ENCODE measurements at regions not wholly inside any gene's neighbourhood (a gene's known extent, or its start where the extent isn't known, plus 50 kb on each side); places are given as distances from the start of the nearest gene placed in this dataset.

GRCh38 chr15:62853114-62853840 lies 189.3 kb upstream of the TPM1 start:
- POLR2A ChIA-PET (ENCODE audit: unreplicated experiment) = interaction anchor here (0.6 to 0.7 kb wide), 3 partner anchors 79 to 195 kb away, joined by 3 to 25 read pairs (median 9); no protein-coding TSS in a partner anchor
- H3F3A ChIP-seq (ENCODE audit: insufficient read depth, low read depth) = peaks cover 69% of the 10 kb centered on the region
- H3K4me2 ChIP-seq = peak overlapping the region; percentile 59
- peak; percentile 43 to 87 for DNase-seq
- TF ChIP-seq EZH2 (IDR thresholded peaks at IDR 0.05; ENCODE audit: low read depth) = no peak
- no peak for TF ChIP-seq CTCF (conservative IDR thresholded peaks at IDR 0.05)
- peaks cover 98% of the 10 kb centered on the region for H3K4me1 ChIP-seq (replicated peaks; ENCODE audit: insufficient read depth)
- BruUV-seq (replicated peaks) = no TSS peak
- intact Hi-C loops (cut with micrococcal nuclease; ENCODE audit: unreplicated experiment) = loop anchor here (1.0 to 5.0 kb wide), 2 partner anchors 71 to 239 kb away; no protein-coding TSS in a partner anchor
- no peaks in the 10 kb centered on the region for H3K36me3 ChIP-seq (ENCODE audit: low read depth)
- no peak overlapping the region for H2AFZ ChIP-seq
- H3K27me3 ChIP-seq (ENCODE audit: insufficient read depth, low read depth) = no peaks in the 10 kb centered on the region
- no peak overlapping the region for H3K4me3 ChIP-seq
- CTCF ChIA-PET = interaction anchor here (0.6 to 1.0 kb wide), 4 partner anchors 45 to 542 kb away, joined by 4 to 7 read pairs (median 4); no protein-coding TSS in a partner anchor
- H3K9me3 ChIP-seq (ENCODE audit: insufficient read depth, low read depth) = no peaks in the 10 kb centered on the region
- no peaks in the 10 kb centered on the region for H3K9me2 ChIP-seq (ENCODE audit: insufficient read depth)
- H3K79me2 ChIP-seq (ENCODE audit: low read depth) = peaks cover 24% of the 10 kb centered on the region
- no peaks in the 10 kb centered on the region for H4K20me1 ChIP-seq (ENCODE audit: insufficient read depth)
- peak overlapping the region; percentile 87 for H3K27ac ChIP-seq

GRCh38 chr15:62853841-62854225 lies 188.7 kb upstream of the TPM1 start:
- Histone ChIP-seq H3K4me1 (replicated peaks; ENCODE audit: insufficient read depth) (peaks cover 98% of the 10 kb centered on the region), H4K20me1 (ENCODE audit: insufficient read depth) (no peaks in the 10 kb centered on the region), H3K9me3 (ENCODE audit: insufficient read depth, low read depth) (no peaks in the 10 kb centered on the region), H3K36me3 (ENCODE audit: low read depth) (no peaks in the 10 kb centered on the region), H3K79me2 (ENCODE audit: low read depth) (peaks cover 24% of the 10 kb centered on the region), H3K4me2 (peak overlapping the region; percentile 59), H3F3A (ENCODE audit: insufficient read depth, low read depth) (peaks cover 69% of the 10 kb centered on the region), H3K9me2 (ENCODE audit: insufficient read depth) (no peaks in the 10 kb centered on the region), H3K27ac (peak overlapping the region; percentile 87), H2AFZ (no peak overlapping the region), H3K4me3 (no peak overlapping the region), H3K27me3 (ENCODE audit: insufficient read depth, low read depth) (no peaks in the 10 kb centered on the region)
- intact Hi-C loops (cut with micrococcal nuclease; ENCODE audit: unreplicated experiment) = loop anchor here (1.0 to 5.0 kb wide), 2 partner anchors 72 to 238 kb away; no protein-coding TSS in a partner anchor
- no peak for TF ChIP-seq EZH2 (IDR thresholded peaks at IDR 0.05; ENCODE audit: low read depth)
- TF ChIP-seq CTCF (conservative IDR thresholded peaks at IDR 0.05) = no peak
- ChIA-PET POLR2A (ENCODE audit: unreplicated experiment) (interaction anchor here (0.7 kb wide), 1 partner anchor 195 kb away, joined by 9 read pairs; no protein-coding TSS in a partner anchor), CTCF (interaction anchor here (0.6 to 1.0 kb wide), 4 partner anchors 45 to 1709 kb away, joined by 3 to 7 read pairs (median 4); no protein-coding TSS in a partner anchor)
- DNase-seq = no peak
- no TSS peak for BruUV-seq (replicated peaks)

- H3K4me2 ChIP-seq = no peak overlapping the region
- BruUV-seq (replicated peaks) = no TSS peak
- H4K20me1 ChIP-seq (ENCODE audit: insufficient read depth) = no peaks in the 10 kb centered on the region
- peaks cover 66% of the 10 kb centered on the region for H3F3A ChIP-seq (ENCODE audit: insufficient read depth, low read depth)
- DNase-seq = no peak
- TF ChIP-seq EZH2 (IDR thresholded peaks at IDR 0.05; ENCODE audit: low read depth) (no peak), CTCF (conservative IDR thresholded peaks at IDR 0.05) (no peak)
- no peaks in the 10 kb centered on the region for H3K36me3 ChIP-seq (ENCODE audit: low read depth)
- H3K27ac ChIP-seq = peak overlapping the region; percentile 99; the same call in 1 of the 2 replicates
- POLR2A ChIA-PET (ENCODE audit: unreplicated experiment) = interaction anchor here (0.7 kb wide), 1 partner anchor 8 kb away, joined by 3 read pairs; no protein-coding TSS in a partner anchor
- intact Hi-C loops (cut with micrococcal nuclease; ENCODE audit: unreplicated experiment) = loop anchor here (5.0 kb wide), 2 partner anchors 143 to 238 kb away; no protein-coding TSS in a partner anchor
- H3K9me2 ChIP-seq (ENCODE audit: insufficient read depth) = no peaks in the 10 kb centered on the region
- no peak overlapping the region for H3K4me3 ChIP-seq
- H3K9me3 ChIP-seq (ENCODE audit: insufficient read depth, low read depth) = peaks cover 5% of the 10 kb centered on the region
- peaks cover 98% of the 10 kb centered on the region for H3K4me1 ChIP-seq (replicated peaks; ENCODE audit: insufficient read depth)
- H2AFZ ChIP-seq = no peak overlapping the region
- CTCF ChIA-PET = interaction anchor here (0.6 kb wide), 1 partner anchor 1709 kb away, joined by 3 read pairs; no protein-coding TSS in a partner anchor
- no peaks in the 10 kb centered on the region for H3K27me3 ChIP-seq (ENCODE audit: insufficient read depth, low read depth)
- H3K79me2 ChIP-seq (ENCODE audit: low read depth) = peaks cover 24% of the 10 kb centered on the region
These were observed 188.0 kb upstream of the TPM1 start for GRCh38 chr15:62854420-62855084.
